Left kidney (tissue), 1 donor: ENCODE measurements at regions not wholly inside any gene's neighbourhood (a gene's known extent, or its start where the extent isn't known, plus 50 kb on each side); places are given as distances from the start of the nearest gene placed in this dataset.
"Not testable (repeated sequence)": the region's sequence is repeated elsewhere in the genome, so short reads cannot be mapped to it uniquely, and the experiment has no call there.

Experiments
- DNase-seq: peaks from one replicate; pipeline ENCODE4 v3.0.0-alpha.2; 2013

GRCh38 chr1:172717722-172718465 lies 59.0 kb downstream of the FASLG start:
- no peak for DNase-seq

- DNase-seq = no peak
These were observed 60.2 kb downstream of the FASLG start for GRCh38 chr1:172719066-172719627.

- DNase-seq = peak; percentile 58
These were observed 60.8 kb downstream of the FASLG start for GRCh38 chr1:172719694-172720138.

- no peak for DNase-seq
These were observed 61.4 kb downstream of the FASLG start for GRCh38 chr1:172720339-172720738.

- no peak for DNase-seq
These were observed 64.3 kb downstream of the FASLG start for GRCh38 chr1:172723251-172723650.

- DNase-seq = no peak
These were observed 65.3 kb downstream of the FASLG start for GRCh38 chr1:172724232-172724631.

- no peak for DNase-seq
These were observed 66.1 kb downstream of the FASLG start for GRCh38 chr1:172724765-172725613.

GRCh38 chr1:172726740-172727139 lies 67.8 kb downstream of the FASLG start:
- DNase-seq = no peak

- DNase-seq = no peak
These were observed 68.5 kb downstream of the FASLG start for GRCh38 chr1:172727275-172727857.

GRCh38 chr1:172727956-172728603 lies 69.2 kb downstream of the FASLG start:
- DNase-seq = no peak

GRCh38 chr1:172728705-172729104 lies 69.8 kb downstream of the FASLG start:
- not testable (repeated sequence) for DNase-seq

- DNase-seq = no peak
These were observed 73.5 kb downstream of the FASLG start for GRCh38 chr1:172732427-172732826.

- DNase-seq = no peak
These were observed 74.9 kb downstream of the FASLG start for GRCh38 chr1:172733815-172734214.

GRCh38 chr1:172738389-172738788 lies 79.5 kb downstream of the FASLG start:
- DNase-seq = no peak

GRCh38 chr1:172742599-172743500 lies 83.9 kb downstream of the FASLG start:
- no peak for DNase-seq

- DNase-seq = peak; percentile 31
These were observed 86.1 kb downstream of the FASLG start for GRCh38 chr1:172745014-172745413.

- DNase-seq = no peak
These were observed 87.4 kb downstream of the FASLG start for GRCh38 chr1:172746091-172746949.

- no peak for DNase-seq
These were observed 89.3 kb downstream of the FASLG start for GRCh38 chr1:172748201-172748600.

- no peak for DNase-seq
These were observed 92.8 kb downstream of the FASLG start for GRCh38 chr1:172751683-172752082.

- DNase-seq = no peak
These were observed 95.1 kb downstream of the FASLG start for GRCh38 chr1:172753964-172754363.
